ENCODE measurements at regions not wholly inside any gene's neighbourhood (a gene's known extent, or its start where the extent isn't known, plus 50 kb on each side); places are given as distances from the start of the nearest gene placed in this dataset.

- no peak for TF ChIP-seq POU5F1 (IDR thresholded peaks at IDR 0.05; ENCODE audit: low read depth, low read length)
- no peak for TF ChIP-seq SAP30 (IDR thresholded peaks at IDR 0.05; ENCODE audit: insufficient read depth, insufficient replicate concordance, low read length)
- TF ChIP-seq KDM5A (IDR thresholded peaks at IDR 0.05; ENCODE audit: low read length): no peak
- TF ChIP-seq SIRT6 (IDR thresholded peaks at IDR 0.05; ENCODE audit: low read length): no peak
- no peak for TF ChIP-seq SIN3A (conservative IDR thresholded peaks at IDR 0.05 in 1 of 2, IDR thresholded peaks at IDR 0.05 in 1 of 2; ENCODE audit: low read depth in 1 of 2, low read length in 2 of 2)
- no peak for TF ChIP-seq GABPA (IDR thresholded peaks at IDR 0.05; ENCODE audit: borderline replicate concordance, insufficient read depth, low read length)
These were observed 83.4 kb upstream of the RGS17 start (continued) for GRCh38 chr6:153214436-153214835.
